KMS-11 (cell line): ENCODE measurements at regions not wholly inside any gene's neighbourhood (a gene's known extent, or its start where the extent isn't known, plus 50 kb on each side); places are given as distances from the start of the nearest gene placed in this dataset.
"Not testable (repeated sequence)": the region's sequence is repeated elsewhere in the genome, so short reads cannot be mapped to it uniquely, and the experiment has no call there.

ENCODE experiments used
- H2AFZ ChIP-seq: fragments of 200-600 bp; sonication (generic); 2 replicates; pipeline ENCODE4 v1.6.1; 2016; ENCODE audit warnings: antibody characterized with exemption, mixed run types, low read depth
- H3K27ac ChIP-seq: fragments of 200-600 bp; sonication (generic); 2 replicates; pipeline ENCODE4 v1.6.1; 2016; ENCODE audit warnings: mild to moderate bottlenecking, mixed run types
- H3K27me3 ChIP-seq: fragments of 200-600 bp; sonication (generic); 2 replicates; pipeline ENCODE4 v1.6.1; 2017; ENCODE audit warnings: mild to moderate bottlenecking, low read depth, mixed run types, moderate library complexity; ENCODE audit not compliant: insufficient read depth
- H3K36me3 ChIP-seq: fragments of 200-600 bp; sonication (generic); 2 replicates; pipeline ENCODE4 v1.6.1; 2017; ENCODE audit warnings: mild to moderate bottlenecking, mixed run types; ENCODE audit not compliant: insufficient read depth
- H3K4me1 ChIP-seq: fragments of 200-600 bp; sonication (generic); 2 replicates; pipeline ENCODE4 v1.6.1; 2016; ENCODE audit warnings: mild to moderate bottlenecking, low read depth, mixed run types; ENCODE audit not compliant: poor library complexity, severe bottlenecking
- H3K4me2 ChIP-seq: fragments of 200-600 bp; sonication (generic); 2 replicates; pipeline ENCODE4 v1.7.0; 2016; ENCODE audit warnings: mild to moderate bottlenecking, mixed run types
- H3K4me3 ChIP-seq: fragments of 200-600 bp; sonication (generic); IDR thresholded peaks from 2 replicates; pipeline ENCODE4 v1.6.1; 2017; ENCODE audit warnings: low read depth, low read length, mixed read lengths; ENCODE audit not compliant: insufficient read depth
- H3K79me2 ChIP-seq: fragments of 200-600 bp; sonication (generic); 2 replicates; pipeline ENCODE4 v1.6.1; 2016; ENCODE audit warnings: low read depth, mixed run types; ENCODE audit not compliant: insufficient read depth
- H3K9ac ChIP-seq: fragments of 200-600 bp; sonication (generic); 2 replicates; pipeline ENCODE4 v1.6.1; 2016; ENCODE audit warnings: mild to moderate bottlenecking, mixed run types
- H4K20me1 ChIP-seq: fragments of 200-600 bp; sonication (generic); 2 replicates; pipeline ENCODE4 v1.6.1; 2016; ENCODE audit warnings: mild to moderate bottlenecking, mixed run types; ENCODE audit not compliant: insufficient read depth
- CTCF ChIP-seq: fragments of 200-600 bp; sonication (generic); conservative IDR thresholded peaks from 2 replicates; pipeline ENCODE4 v1.6.1; 2017; ENCODE audit warnings: low read depth, mild to moderate bottlenecking, antibody characterized with exemption, low read length, moderate library complexity, mixed read lengths

GRCh38 chr9:89945133-89945532 is 340.3 kb downstream of the GADD45G start:
- no peak overlapping the region for H3K4me3 ChIP-seq
- no peak overlapping the region for H3K9ac ChIP-seq
- no peaks in the 10 kb centered on the region for H3K79me2 ChIP-seq
- H4K20me1 ChIP-seq, result no peaks in the 10 kb centered on the region
- no peak overlapping the region for H2AFZ ChIP-seq
- peaks cover 31% of the 10 kb centered on the region for H3K4me1 ChIP-seq
- no peak overlapping the region for H3K27ac ChIP-seq
- no peaks in the 10 kb centered on the region for H3K27me3 ChIP-seq
- no peaks in the 10 kb centered on the region for H3K36me3 ChIP-seq
- no peak overlapping the region for H3K4me2 ChIP-seq
- TF ChIP-seq CTCF, result no peak

GRCh38 chr9:89946741-89947140 is 341.9 kb downstream of the GADD45G start:
- Histone ChIP-seq H3K4me2 (no peak overlapping the region), H3K4me1 (peaks cover 18% of the 10 kb centered on the region), H2AFZ (no peak overlapping the region), H3K4me3 (no peak overlapping the region), H4K20me1 (no peaks in the 10 kb centered on the region), H3K9ac (no peak overlapping the region), H3K27ac (no peak overlapping the region), H3K79me2 (no peaks in the 10 kb centered on the region), H3K36me3 (no peaks in the 10 kb centered on the region), H3K27me3 (no peaks in the 10 kb centered on the region)
- no peak for TF ChIP-seq CTCF

GRCh38 chr9:89949111-89949510 is 344.3 kb downstream of the GADD45G start:
- no peaks in the 10 kb centered on the region for H3K27me3 ChIP-seq
- no peak overlapping the region for H3K4me3 ChIP-seq
- H3K36me3 ChIP-seq, result no peaks in the 10 kb centered on the region
- no peak for TF ChIP-seq CTCF
- H3K4me1 ChIP-seq, result no peaks in the 10 kb centered on the region
- H3K4me2 ChIP-seq, result no peak overlapping the region
- no peaks in the 10 kb centered on the region for H3K79me2 ChIP-seq
- H4K20me1 ChIP-seq, result no peaks in the 10 kb centered on the region
- no peak overlapping the region for H2AFZ ChIP-seq
- H3K27ac ChIP-seq, result no peak overlapping the region
- H3K9ac ChIP-seq, result no peak overlapping the region

- H3K4me2 ChIP-seq, result no peak overlapping the region
- no peaks in the 10 kb centered on the region for H4K20me1 ChIP-seq
- TF ChIP-seq CTCF, result no peak
- no peak overlapping the region for H3K4me3 ChIP-seq
- no peak overlapping the region for H2AFZ ChIP-seq
- no peaks in the 10 kb centered on the region for H3K36me3 ChIP-seq
- no peak overlapping the region for H3K27ac ChIP-seq
- no peaks in the 10 kb centered on the region for H3K4me1 ChIP-seq
- no peaks in the 10 kb centered on the region for H3K79me2 ChIP-seq
- no peaks in the 10 kb centered on the region for H3K27me3 ChIP-seq
- no peak overlapping the region for H3K9ac ChIP-seq
Observed at GRCh38 chr9:89951675-89952074, 346.9 kb downstream of the GADD45G start.

- Histone ChIP-seq H3K4me1 (no peaks in the 10 kb centered on the region), H3K36me3 (no peaks in the 10 kb centered on the region), H3K4me2 (no peak overlapping the region), H3K27me3 (no peaks in the 10 kb centered on the region), H3K9ac (no peak overlapping the region), H3K4me3 (no peak overlapping the region), H4K20me1 (no peaks in the 10 kb centered on the region), H2AFZ (no peak overlapping the region), H3K27ac (no peak overlapping the region), H3K79me2 (no peaks in the 10 kb centered on the region)
- TF ChIP-seq CTCF, result no peak
Observed at GRCh38 chr9:89952401-89952800, 347.6 kb downstream of the GADD45G start.

- not testable (repeated sequence) for H3K79me2 ChIP-seq, H3K4me3 ChIP-seq, H3K27me3 ChIP-seq, H3K4me2 ChIP-seq, H3K4me1 ChIP-seq, H3K36me3 ChIP-seq, H2AFZ ChIP-seq, H3K27ac ChIP-seq, H4K20me1 ChIP-seq, H3K9ac ChIP-seq
Observed at GRCh38 chr9:89953263-89953662, 348.5 kb downstream of the GADD45G start.
